Breast epithelium (tissue), 4 donors: ENCODE measurements at regions not wholly inside any gene's neighbourhood (a gene's known extent, or its start where the extent isn't known, plus 50 kb on each side); places are given as distances from the start of the nearest gene placed in this dataset.
A peak's percentile ranks its signal among the peaks of the same experiment; 100 is the strongest.
"Not testable (repeated sequence)": the region's sequence is repeated elsewhere in the genome, so short reads cannot be mapped to it uniquely, and the experiment has no call there.

Source experiments
- DNase-seq, 2 donors: peaks; one replicate each; pipeline ENCODE4 v3.0.0-alpha.2; 2019; ENCODE audit warnings: low spot score in 2 of 2
- H3K27ac ChIP-seq, 2 donors: fragments of 200-600 bp; sonication (generic) in 1 of 2; one replicate each; pipeline ENCODE4 v1.5.1; 2016 to 2019; ENCODE audit warnings: mild to moderate bottlenecking in 1 of 2
- H3K27me3 ChIP-seq, 2 donors: fragments of 200-600 bp; sonication (generic) in 1 of 2; one replicate each; pipeline versions ENCODE4 v1.5.1 to v1.6.0; 2017 to 2019; ENCODE audit warnings: control low read depth in 1 of 2, mild to moderate bottlenecking in 1 of 2
- H3K36me3 ChIP-seq: fragments of 200-600 bp; one replicate; pipeline ENCODE4 v1.5.1; 2019
- H3K4me1 ChIP-seq, 2 donors: fragments of 200-600 bp; sonication (generic); one replicate each; pipeline ENCODE4 v1.5.1; 2016 to 2019; ENCODE audit warnings: control low read depth in 1 of 2
- H3K4me3 ChIP-seq, 3 donors: fragments of 200-600 bp; sonication (generic); 1 replicate in 2 of 3; 2 replicates in 1 of 3; pipeline ENCODE4 v1.5.1; 2016 to 2019; ENCODE audit warnings: mild to moderate bottlenecking in 3 of 3, moderate library complexity in 2 of 3
- H3K9me3 ChIP-seq, 2 donors: fragments of 200-600 bp; sonication (generic) in 1 of 2; one replicate each; pipeline ENCODE4 v1.5.1; 2016 to 2019; ENCODE audit warnings: control low read depth in 1 of 2
- POLR2A ChIP-seq: fragments of 450-650 bp; IDR thresholded peaks from one replicate; pipeline ENCODE4 v1.6.1; 2016; ENCODE audit warnings: antibody characterized with exemption, mild to moderate bottlenecking, moderate library complexity
- POLR2AphosphoS5 ChIP-seq, 3 donors: sonication (generic); formaldehyde crosslinking; IDR thresholded peaks; one replicate each; pipeline ENCODE4 v1.6.1; 2017; ENCODE audit warnings: antibody characterized with exemption in 3 of 3
- intact Hi-C: fragments of 100-400 bp; cut with DNase I; formaldehyde crosslinking; loops from one replicate; pipeline ENCODE4 v1.15.1; 2023; ENCODE audit warnings: low total_unique reads
- TF ChIP-seq, protein P1 (sequence below), 3 donors: fragments of 450-650 bp; IDR thresholded peaks; one replicate each; pipeline ENCODE4 v1.5.1; 2016 to 2017; ENCODE audit warnings: antibody characterized with exemption in 3 of 3, mild to moderate bottlenecking in 3 of 3, moderate library complexity in 3 of 3

DNA sequence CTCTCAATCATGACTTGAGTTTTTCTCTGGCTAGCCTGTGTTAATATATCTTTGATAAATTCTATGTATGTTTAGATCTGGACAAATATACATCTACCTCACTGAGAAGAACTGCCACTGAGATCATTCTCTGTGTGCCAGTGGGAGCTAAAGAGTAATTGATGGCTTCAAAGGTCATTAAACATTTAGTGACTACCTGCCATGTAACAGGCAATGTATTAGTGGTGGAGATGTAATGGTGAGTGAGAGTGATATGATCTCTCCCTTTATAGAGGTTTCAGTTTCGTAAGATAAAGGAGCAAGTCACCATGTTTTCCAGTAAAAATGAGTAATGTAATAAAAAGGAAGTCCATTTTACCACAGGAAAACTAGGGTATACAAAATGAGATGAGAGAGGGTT is 235.8 kb upstream of the CDH8 start:
- Histone ChIP-seq H3K4me1 (no peaks in the 10 kb centered on the region), H3K27ac (no peak overlapping the region), H3K27me3 (no peaks in the 10 kb centered on the region), H3K9me3 (no peaks in the 10 kb centered on the region), H3K36me3 (no peaks in the 10 kb centered on the region), H3K4me3 (no peak overlapping the region)
- intact Hi-C loops, result loop anchor here (5.0 kb wide), 1 partner anchor 240 kb away; no protein-coding TSS in a partner anchor
- no peak for DNase-seq
- TF ChIP-seq POLR2A, result no peak
- no peak for TF ChIP-seq POLR2AphosphoS5 (IDR thresholded peaks at IDR 0.05)
- TF ChIP-seq, protein P1, sequence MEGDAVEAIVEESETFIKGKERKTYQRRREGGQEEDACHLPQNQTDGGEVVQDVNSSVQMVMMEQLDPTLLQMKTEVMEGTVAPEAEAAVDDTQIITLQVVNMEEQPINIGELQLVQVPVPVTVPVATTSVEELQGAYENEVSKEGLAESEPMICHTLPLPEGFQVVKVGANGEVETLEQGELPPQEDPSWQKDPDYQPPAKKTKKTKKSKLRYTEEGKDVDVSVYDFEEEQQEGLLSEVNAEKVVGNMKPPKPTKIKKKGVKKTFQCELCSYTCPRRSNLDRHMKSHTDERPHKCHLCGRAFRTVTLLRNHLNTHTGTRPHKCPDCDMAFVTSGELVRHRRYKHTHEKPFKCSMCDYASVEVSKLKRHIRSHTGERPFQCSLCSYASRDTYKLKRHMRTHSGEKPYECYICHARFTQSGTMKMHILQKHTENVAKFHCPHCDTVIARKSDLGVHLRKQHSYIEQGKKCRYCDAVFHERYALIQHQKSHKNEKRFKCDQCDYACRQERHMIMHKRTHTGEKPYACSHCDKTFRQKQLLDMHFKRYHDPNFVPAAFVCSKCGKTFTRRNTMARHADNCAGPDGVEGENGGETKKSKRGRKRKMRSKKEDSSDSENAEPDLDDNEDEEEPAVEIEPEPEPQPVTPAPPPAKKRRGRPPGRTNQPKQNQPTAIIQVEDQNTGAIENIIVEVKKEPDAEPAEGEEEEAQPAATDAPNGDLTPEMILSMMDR (IDR thresholded peaks at IDR 0.05), result no peak

DNA sequence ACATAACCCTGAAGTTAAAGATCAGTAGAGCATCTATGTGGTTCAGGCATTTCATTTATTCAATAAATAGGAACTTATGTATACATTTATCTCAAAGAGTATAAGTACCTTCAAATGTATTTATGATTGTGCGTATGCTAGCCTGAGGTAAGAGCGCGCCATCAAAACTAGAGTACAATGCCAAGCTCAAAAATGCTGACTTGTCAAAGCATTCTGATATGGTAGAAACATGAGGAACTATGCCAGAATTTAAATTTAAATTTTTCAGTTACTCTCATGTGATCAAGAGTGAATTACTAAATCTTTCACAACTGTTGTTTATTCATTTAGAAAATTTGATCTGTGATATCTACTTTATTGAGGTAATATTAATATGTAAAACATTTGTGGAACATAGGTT is 225.5 kb upstream of the CDH8 start:
- Histone ChIP-seq H3K4me3 (no peak overlapping the region), H3K27ac (no peak overlapping the region), H3K27me3 (no peaks in the 10 kb centered on the region), H3K4me1 (no peaks in the 10 kb centered on the region), H3K9me3 (peaks cover 0 to 6% of the 10 kb centered on the region in 2 donors), H3K36me3 (no peaks in the 10 kb centered on the region)
- no peak for TF ChIP-seq POLR2A
- TF ChIP-seq, protein P1 (IDR thresholded peaks at IDR 0.05), result no peak
- no peak for TF ChIP-seq POLR2AphosphoS5 (IDR thresholded peaks at IDR 0.05)
- intact Hi-C loops, result no loop called here
- no peak for DNase-seq

DNA sequence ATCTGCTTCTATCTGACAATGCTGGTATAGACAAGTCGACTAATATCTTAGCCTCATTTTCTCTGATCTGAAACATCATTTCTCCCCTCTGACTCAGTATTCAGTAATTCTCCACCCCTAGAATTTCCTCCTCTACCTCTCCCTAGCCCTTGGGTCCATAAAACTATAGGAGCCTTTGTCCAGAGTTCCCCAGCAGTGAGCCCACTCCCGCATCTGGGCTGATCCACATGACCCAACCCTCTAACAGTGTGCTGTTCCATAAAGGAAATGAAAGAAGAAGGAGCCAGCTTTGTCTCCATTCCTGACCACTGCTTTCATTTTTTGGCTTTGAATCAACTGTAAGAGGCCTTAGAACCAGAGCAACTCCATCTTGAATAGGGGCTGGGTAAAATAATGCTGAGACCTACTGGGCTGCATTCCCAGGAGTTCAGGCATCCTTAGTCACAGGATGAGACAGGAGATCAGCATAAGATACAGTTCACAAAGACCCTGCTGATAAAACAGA is 222.7 kb upstream of the CDH8 start:
- H3K27me3 ChIP-seq, intact Hi-C loops, H3K9me3 ChIP-seq, H3K36me3 ChIP-seq, DNase-seq, H3K4me1 ChIP-seq, H3K4me3 ChIP-seq, H3K27ac ChIP-seq: not testable (repeated sequence)

DNA sequence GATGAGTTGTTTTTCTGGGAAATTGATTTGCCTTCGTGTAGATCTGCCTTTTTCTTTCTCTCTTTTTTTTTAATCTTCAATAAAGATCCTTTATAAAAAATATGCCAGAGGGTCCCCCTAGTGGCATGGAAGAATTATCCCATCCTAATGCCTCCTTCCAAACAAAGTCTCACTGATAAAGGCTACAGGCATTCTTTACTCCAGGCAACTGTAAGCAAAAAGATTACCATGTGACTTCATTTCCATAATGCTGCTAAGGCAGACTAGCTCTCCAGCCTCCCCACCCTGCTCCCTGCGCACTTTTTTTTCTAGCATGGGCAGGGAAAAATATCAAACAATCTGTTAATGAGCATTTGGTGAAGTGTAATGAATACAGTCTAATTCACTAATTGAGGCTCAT is 220.2 kb upstream of the CDH8 start:
- intact Hi-C loops, result no loop called here
- no peaks in the 10 kb centered on the region for H3K4me1 ChIP-seq

DNA sequence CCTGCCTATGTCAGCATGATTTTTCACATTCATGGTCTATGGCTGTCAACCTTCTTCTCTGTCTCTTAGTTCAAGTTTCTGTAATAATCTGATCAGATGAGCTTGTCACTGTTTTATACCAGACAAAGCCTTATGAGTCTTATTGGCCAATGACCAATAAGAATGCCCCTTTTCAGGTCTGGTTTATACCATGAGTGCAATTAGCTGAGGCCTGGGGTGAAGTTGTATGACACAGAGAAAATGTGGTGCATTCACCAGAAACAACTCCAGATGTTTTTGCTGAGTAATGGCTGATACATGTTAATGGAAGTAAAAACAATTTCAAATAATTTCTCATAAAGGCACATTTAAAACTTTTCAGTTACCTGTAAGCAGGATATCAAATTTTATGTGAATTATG is 218.6 kb upstream of the CDH8 start:
- no peak overlapping the region for H3K27ac ChIP-seq
- intact Hi-C loops, result no loop called here
- no peak overlapping the region for H3K4me3 ChIP-seq
- H3K9me3 ChIP-seq, result no peaks in the 10 kb centered on the region
- H3K4me1 ChIP-seq, result no peaks in the 10 kb centered on the region
- H3K27me3 ChIP-seq, result no peaks in the 10 kb centered on the region
- DNase-seq, result no peak
- TF ChIP-seq, protein P1 (IDR thresholded peaks at IDR 0.05), result no peak
- TF ChIP-seq POLR2A (no peak), POLR2AphosphoS5 (IDR thresholded peaks at IDR 0.05) (no peak)
- no peaks in the 10 kb centered on the region for H3K36me3 ChIP-seq

More for the DNA sequence above, 220.2 kb upstream of the CDH8 start:
- Histone ChIP-seq H3K4me3 (no peak overlapping the region), H3K36me3 (no peaks in the 10 kb centered on the region), H3K27ac (no peak overlapping the region), H3K9me3 (no peaks in the 10 kb centered on the region), H3K27me3 (no peaks in the 10 kb centered on the region)
- DNase-seq, result no peak
- no peak for TF ChIP-seq POLR2A
- TF ChIP-seq, protein P1 (IDR thresholded peaks at IDR 0.05), result no peak
- TF ChIP-seq POLR2AphosphoS5 (IDR thresholded peaks at IDR 0.05), result no peak

DNA sequence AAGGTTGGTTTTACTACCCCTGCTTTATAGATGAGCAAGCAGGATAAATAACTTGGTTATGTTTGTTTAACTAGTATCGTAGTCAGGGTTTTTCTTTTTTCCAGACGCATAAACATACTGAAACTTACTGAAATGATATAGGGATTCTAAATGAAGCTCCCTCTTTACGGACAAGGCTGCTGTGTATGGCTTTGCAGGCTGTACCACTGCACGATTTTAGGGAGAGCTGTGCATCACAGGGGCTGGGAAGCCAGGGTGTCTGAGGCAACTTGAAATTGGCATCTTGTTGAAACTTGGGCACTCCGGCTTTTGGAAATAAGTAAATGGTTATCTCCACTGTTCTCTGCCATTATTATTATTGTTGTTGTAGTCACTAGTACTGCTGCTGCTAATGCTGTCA is 218.1 kb upstream of the CDH8 start:
- DNase-seq, result no peak
- intact Hi-C loops, result no loop called here
- no peaks in the 10 kb centered on the region for H3K4me1 ChIP-seq
- no peaks in the 10 kb centered on the region for H3K36me3 ChIP-seq
- no peak for TF ChIP-seq POLR2A
- TF ChIP-seq, protein P1 (IDR thresholded peaks at IDR 0.05), result no peak
- no peak for TF ChIP-seq POLR2AphosphoS5 (IDR thresholded peaks at IDR 0.05)
- H3K9me3 ChIP-seq, result no peaks in the 10 kb centered on the region
- H3K27ac ChIP-seq, result peak overlapping the region; percentile 5 to 55
- peak overlapping the region in 2 of 3 donors; percentile 6 to 27 for H3K4me3 ChIP-seq
- no peaks in the 10 kb centered on the region for H3K27me3 ChIP-seq
